NCI-H2081 (cell line): ENCODE measurements at regions not wholly inside any gene's neighbourhood (a gene's known extent, or its start where the extent isn't known, plus 50 kb on each side); places are given as distances from the start of the nearest gene placed in this dataset.
A peak's percentile ranks its signal among the peaks of the same experiment; 100 is the strongest.

Source experiments
- DNase-seq, 2 experiments: peaks; one replicate each; lab custom pipeline; 2025; lab: John Stamatoyannopoulos, UW

GRCh38 chr4:163582703-163583102 lies 88.2 kb downstream of the TMA16 start:
- no peak for DNase-seq

- peak in 1 of 2 experiments; percentile 43 for DNase-seq
These were observed 93.4 kb downstream of the TMA16 start for GRCh38 chr4:163587867-163588266.

- DNase-seq: peak; percentile 19 to 69
These were observed 94.0 kb downstream of the TMA16 start for GRCh38 chr4:163588532-163588931.

- DNase-seq: no peak
These were observed 95.6 kb downstream of the TMA16 start for GRCh38 chr4:163590103-163590502.

GRCh38 chr4:163590619-163591264 lies 96.3 kb downstream of the TMA16 start:
- DNase-seq: no peak

- peak in 1 of 2 experiments; percentile 35 for DNase-seq
These were observed 97.1 kb downstream of the TMA16 start for GRCh38 chr4:163591614-163592020.

- peak; percentile 23 to 79 for DNase-seq
These were observed 97.7 kb downstream of the TMA16 start for GRCh38 chr4:163592212-163592611.

GRCh38 chr4:163595580-163595979 lies 101.1 kb downstream of the TMA16 start:
- DNase-seq: no peak

- DNase-seq: no peak
These were observed 103.5 kb downstream of the TMA16 start for GRCh38 chr4:163598028-163598427.

- DNase-seq: no peak
These were observed 104.0 kb downstream of the TMA16 start for GRCh38 chr4:163598489-163598888.

GRCh38 chr4:163600727-163601126 lies 106.2 kb downstream of the TMA16 start:
- DNase-seq: no peak

GRCh38 chr4:163603257-163603656 lies 108.8 kb downstream of the TMA16 start:
- no peak for DNase-seq

GRCh38 chr4:163606896-163607691 lies 112.6 kb downstream of the TMA16 start:
- no peak for DNase-seq

- no peak for DNase-seq
These were observed 114.5 kb downstream of the TMA16 start for GRCh38 chr4:163609019-163609418.

- DNase-seq: no peak
These were observed 116.2 kb downstream of the TMA16 start for GRCh38 chr4:163610648-163611047.

GRCh38 chr4:163611182-163611581 lies 116.7 kb downstream of the TMA16 start:
- no peak for DNase-seq

GRCh38 chr4:163611784-163612445 lies 117.4 kb downstream of the TMA16 start:
- DNase-seq: no peak

GRCh38 chr4:163612762-163613161 lies 118.3 kb downstream of the TMA16 start:
- DNase-seq: no peak

- no peak for DNase-seq
These were observed 118.9 kb downstream of the TMA16 start for GRCh38 chr4:163613383-163613782.

- DNase-seq: no peak
These were observed 120.4 kb downstream of the TMA16 start for GRCh38 chr4:163614866-163615265.

- DNase-seq: no peak
These were observed 124.4 kb downstream of the TMA16 start for GRCh38 chr4:163618845-163619244.

GRCh38 chr4:163620738-163621137 lies 126.2 kb downstream of the TMA16 start:
- no peak for DNase-seq

GRCh38 chr4:163621821-163622220 lies 127.3 kb downstream of the TMA16 start:
- DNase-seq: no peak
